Activated B cell treated with CpG ODN at 0.5 μM for 24 hours (primary cell): ENCODE measurements at regions not wholly inside any gene's neighbourhood (a gene's known extent, or its start where the extent isn't known, plus 50 kb on each side); places are given as distances from the start of the nearest gene placed in this dataset.

Source experiments
- ATAC-seq: fragments of 200-7000 bp; cut with Tn5 transposase; one replicate; pipeline ENCODE4 v1.10.0; 2021; ENCODE audit warnings: low read depth, mild to moderate bottlenecking, moderate library complexity
- CTCF ChIA-PET: fragments of 350-600 bp; sonication (Branson Sonifier 250); formaldehyde crosslinking; loops from one replicate; lab custom pipeline; 2021; ENCODE audit warnings: antibody characterized with exemption; lab: Charles Lee
- POLR2A ChIA-PET: fragments of 350-600 bp; sonication (Branson Sonifier 250); formaldehyde crosslinking; loops from one replicate; lab custom pipeline; 2021; ENCODE audit warnings: antibody characterized with exemption; lab: Charles Lee
- DNase-seq: peaks from one replicate; pipeline ENCODE4 v3.0.0; 2022
- H3K27ac Mint-ChIP-seq: one replicate; pipeline ENCODE4 v1.8.0; 2020; ENCODE audit warnings: mixed read lengths
- H3K27me3 Mint-ChIP-seq: one replicate; pipeline ENCODE4 v1.8.0; 2021; ENCODE audit warnings: mixed read lengths
- H3K36me3 Mint-ChIP-seq: one replicate; pipeline ENCODE4 v1.8.0; 2021; ENCODE audit warnings: low read depth, mixed read lengths
- H3K4me1 Mint-ChIP-seq: one replicate; pipeline ENCODE4 v1.8.0; 2021; ENCODE audit warnings: mixed read lengths
- H3K4me3 Mint-ChIP-seq: one replicate; pipeline ENCODE4 v1.8.0; 2020; ENCODE audit warnings: mild to moderate bottlenecking, mixed read lengths
- H3K9me3 Mint-ChIP-seq: one replicate; pipeline ENCODE4 v1.8.0; 2020; ENCODE audit warnings: mixed read lengths
- intact Hi-C: fragments of 100-400 bp; cut with micrococcal nuclease; formaldehyde crosslinking; loops from one replicate; pipeline ENCODE4 v1.15.1; 2024
- TF ChIP-seq, protein P1 (sequence below): fragments of 200-600 bp; IDR thresholded peaks from one replicate; pipeline ENCODE4 v1.8.0; 2022; ENCODE audit warnings: antibody characterized with exemption, mild to moderate bottlenecking

- Mint-ChIP-seq H3K36me3 (no peaks in the 10 kb centered on the region), H3K4me3 (no peak overlapping the region), H3K27ac (no peak overlapping the region), H3K4me1 (no peaks in the 10 kb centered on the region), H3K27me3 (peaks cover 6% of the 10 kb centered on the region), H3K9me3 (peaks cover 10% of the 10 kb centered on the region)
- intact Hi-C loops, result no loop called here
- no peak for ATAC-seq
- CTCF ChIA-PET, result no interaction called here
- POLR2A ChIA-PET, result no interaction called here
- TF ChIP-seq, protein P1, sequence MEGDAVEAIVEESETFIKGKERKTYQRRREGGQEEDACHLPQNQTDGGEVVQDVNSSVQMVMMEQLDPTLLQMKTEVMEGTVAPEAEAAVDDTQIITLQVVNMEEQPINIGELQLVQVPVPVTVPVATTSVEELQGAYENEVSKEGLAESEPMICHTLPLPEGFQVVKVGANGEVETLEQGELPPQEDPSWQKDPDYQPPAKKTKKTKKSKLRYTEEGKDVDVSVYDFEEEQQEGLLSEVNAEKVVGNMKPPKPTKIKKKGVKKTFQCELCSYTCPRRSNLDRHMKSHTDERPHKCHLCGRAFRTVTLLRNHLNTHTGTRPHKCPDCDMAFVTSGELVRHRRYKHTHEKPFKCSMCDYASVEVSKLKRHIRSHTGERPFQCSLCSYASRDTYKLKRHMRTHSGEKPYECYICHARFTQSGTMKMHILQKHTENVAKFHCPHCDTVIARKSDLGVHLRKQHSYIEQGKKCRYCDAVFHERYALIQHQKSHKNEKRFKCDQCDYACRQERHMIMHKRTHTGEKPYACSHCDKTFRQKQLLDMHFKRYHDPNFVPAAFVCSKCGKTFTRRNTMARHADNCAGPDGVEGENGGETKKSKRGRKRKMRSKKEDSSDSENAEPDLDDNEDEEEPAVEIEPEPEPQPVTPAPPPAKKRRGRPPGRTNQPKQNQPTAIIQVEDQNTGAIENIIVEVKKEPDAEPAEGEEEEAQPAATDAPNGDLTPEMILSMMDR, result no peak
- DNase-seq, result no peak
Measured at GRCh38 chr1:232308616-232309015, 321.3 kb downstream of the SIPA1L2 start.

DNA sequence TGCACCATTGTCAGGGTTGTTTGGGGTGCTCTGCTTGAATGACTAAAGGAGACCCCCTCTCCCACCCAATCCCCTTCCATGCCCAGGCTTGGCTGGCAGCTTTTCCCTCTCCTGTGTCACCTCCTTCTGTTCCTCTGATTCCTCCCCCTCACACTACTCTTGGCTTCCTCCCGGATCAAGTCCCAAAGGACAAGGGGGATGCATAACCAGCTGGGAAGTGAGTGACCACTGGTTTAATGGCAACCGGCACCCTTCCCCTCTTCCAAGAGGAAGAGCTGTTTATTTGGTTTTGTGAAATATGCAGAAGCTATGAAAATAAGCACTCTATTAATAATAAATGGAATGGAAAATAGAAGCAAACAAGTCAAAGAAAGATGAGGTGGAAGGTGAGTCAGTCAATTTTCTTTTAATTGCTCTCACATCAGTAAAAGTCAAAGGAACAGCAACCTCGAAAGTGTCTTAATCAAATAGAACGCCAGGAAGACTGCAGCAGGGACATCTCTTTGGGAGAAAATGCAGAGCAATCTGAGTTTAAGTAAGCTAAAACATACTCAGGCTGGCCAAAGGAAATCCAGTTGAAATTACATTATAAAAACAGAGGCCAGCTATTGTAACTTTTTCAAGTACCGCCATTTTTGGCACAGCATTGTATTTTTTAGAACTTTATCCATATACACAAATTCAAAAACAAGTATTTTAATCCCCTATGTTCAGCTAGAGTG is 322.5 kb downstream of the SIPA1L2 start:
- DNase-seq (no peak), ATAC-seq (no peak)
- no peaks in the 10 kb centered on the region for H3K4me1 Mint-ChIP-seq
- no peak overlapping the region for H3K27ac Mint-ChIP-seq
- intact Hi-C loops, result no loop called here
- TF ChIP-seq, protein P1, result no peak
- H3K36me3 Mint-ChIP-seq, result no peaks in the 10 kb centered on the region
- ChIA-PET CTCF (no interaction called here), POLR2A (no interaction called here)
- no peak overlapping the region for H3K4me3 Mint-ChIP-seq
- peaks cover 2% of the 10 kb centered on the region for H3K9me3 Mint-ChIP-seq
- H3K27me3 Mint-ChIP-seq, result peaks cover 6% of the 10 kb centered on the region

DNA sequence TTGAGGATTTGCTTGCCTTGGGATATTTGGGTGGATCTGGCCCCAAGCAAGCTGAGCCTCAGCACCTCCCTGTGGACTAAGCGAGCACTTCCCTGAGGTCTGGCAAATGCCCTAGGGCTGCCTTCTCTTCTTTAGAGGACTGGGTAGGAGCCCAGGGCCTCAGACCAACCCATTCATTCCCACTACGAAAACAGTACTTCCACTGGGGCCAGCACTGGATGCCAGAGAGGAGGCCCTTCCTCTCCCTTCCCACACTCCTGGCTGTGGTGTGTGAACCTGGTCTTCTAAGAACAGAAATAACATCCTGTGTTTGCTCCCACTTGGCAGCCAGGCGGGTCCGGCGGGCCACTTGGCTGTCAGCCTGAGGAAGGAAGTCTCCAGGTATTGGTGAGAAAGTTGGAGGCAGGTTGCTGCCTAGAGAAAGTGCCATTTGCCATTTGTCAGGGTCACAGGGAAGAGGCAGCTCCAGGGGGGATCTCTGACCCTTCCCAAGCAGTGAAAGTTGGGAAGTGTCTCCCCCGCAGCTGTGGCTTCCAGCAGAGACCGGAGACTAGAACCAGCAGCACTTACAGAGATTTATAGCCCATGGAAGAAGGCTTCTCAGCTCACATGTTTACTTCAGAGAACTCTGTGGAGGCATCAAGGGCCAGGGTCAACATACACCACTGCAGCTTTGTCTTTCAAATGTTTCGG is 323.5 kb downstream of the SIPA1L2 start:
- TF ChIP-seq, protein P1, result no peak
- no peak overlapping the region for H3K4me3 Mint-ChIP-seq
- DNase-seq (no peak), ATAC-seq (no peak)
- ChIA-PET POLR2A (no interaction called here), CTCF (no interaction called here)
- H3K36me3 Mint-ChIP-seq, result no peaks in the 10 kb centered on the region
- peaks cover 2% of the 10 kb centered on the region for H3K9me3 Mint-ChIP-seq
- intact Hi-C loops, result no loop called here
- no peaks in the 10 kb centered on the region for H3K4me1 Mint-ChIP-seq
- peaks cover 6% of the 10 kb centered on the region for H3K27me3 Mint-ChIP-seq
- no peak overlapping the region for H3K27ac Mint-ChIP-seq

DNA sequence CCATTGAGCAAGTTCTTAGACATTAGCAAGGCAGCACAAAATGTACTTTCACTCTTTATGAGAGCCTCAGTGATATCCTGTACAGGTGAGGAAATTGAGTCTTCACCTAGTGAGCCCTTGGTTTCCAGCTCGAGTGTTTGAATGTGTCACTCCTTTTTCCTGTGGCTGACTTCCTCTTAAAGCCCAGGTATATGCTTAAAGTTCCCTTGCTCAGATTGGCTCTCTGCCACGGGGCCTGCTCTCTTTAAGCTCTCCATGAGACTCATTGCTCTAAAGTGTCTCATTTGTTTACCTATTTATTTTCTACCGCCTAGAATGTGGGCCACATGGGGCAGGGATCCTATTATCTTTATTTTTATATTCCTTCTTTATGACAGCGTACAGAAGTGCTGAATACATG is 324.9 kb downstream of the SIPA1L2 start:
- DNase-seq (no peak), ATAC-seq (no peak)
- ChIA-PET POLR2A (interaction anchor here (0.6 kb wide), 1 partner anchor 15 kb away, joined by 6 read pairs; no protein-coding TSS in a partner anchor), CTCF (no interaction called here)
- no peak overlapping the region for H3K27ac Mint-ChIP-seq
- H3K36me3 Mint-ChIP-seq, result no peaks in the 10 kb centered on the region
- peaks cover 6% of the 10 kb centered on the region for H3K27me3 Mint-ChIP-seq
- TF ChIP-seq, protein P1, result no peak
- H3K9me3 Mint-ChIP-seq, result peaks cover 2% of the 10 kb centered on the region
- intact Hi-C loops, result no loop called here
- H3K4me3 Mint-ChIP-seq, result no peak overlapping the region
- H3K4me1 Mint-ChIP-seq, result no peaks in the 10 kb centered on the region

GRCh38 chr1:232303222-232303620 is 326.7 kb downstream of the SIPA1L2 start:
- Mint-ChIP-seq H3K36me3 (no peaks in the 10 kb centered on the region), H3K4me1 (no peaks in the 10 kb centered on the region), H3K9me3 (no peaks in the 10 kb centered on the region), H3K27me3 (peaks cover 3% of the 10 kb centered on the region), H3K4me3 (no peak overlapping the region), H3K27ac (no peak overlapping the region)
- ATAC-seq (no peak), DNase-seq (no peak)
- CTCF ChIA-PET, result no interaction called here
- TF ChIP-seq, protein P1, result no peak
- POLR2A ChIA-PET, result no interaction called here
- intact Hi-C loops, result no loop called here
